H1 (cell line): ENCODE measurements at regions not wholly inside any gene's neighbourhood (a gene's known extent, or its start where the extent isn't known, plus 50 kb on each side); places are given as distances from the start of the nearest gene placed in this dataset.

Experiments used
- MAX ChIP-seq: IDR thresholded peaks from 2 replicates; pipeline ENCODE4 v1.6.1; 2012; ENCODE audit warnings: inconsistent platforms
- SAP30 ChIP-seq: fragments of 300-600 bp; sonication (generic); IDR thresholded peaks from 2 replicates; pipeline ENCODE4 v1.7.1; 2012; ENCODE audit warnings: low read length, moderate library complexity, mild to moderate bottlenecking, inconsistent platforms; ENCODE audit not compliant: insufficient read depth, insufficient replicate concordance
- SIRT6 ChIP-seq: IDR thresholded peaks from one replicate; pipeline ENCODE4 v1.7.1; 2012; ENCODE audit warnings: low read length, inconsistent platforms

- no peak for TF ChIP-seq MAX
- no peak for TF ChIP-seq SIRT6
- TF ChIP-seq SAP30 = no peak
- TF ChIP-seq, all 59 proteins: peak for 0
Observed at GRCh38 chr3:127417709-127418559, 130.1 kb upstream of the PRR20G start (continued).
